IPS-20b (cell line): ENCODE measurements at regions not wholly inside any gene's neighbourhood (a gene's known extent, or its start where the extent isn't known, plus 50 kb on each side); places are given as distances from the start of the nearest gene placed in this dataset.

ENCODE experiments used
- H3K27ac ChIP-seq: one replicate; pipeline ENCODE4 v1.5.1; 2013; ENCODE audit warnings: low read length
- H3K27me3 ChIP-seq: 2 replicates; pipeline ENCODE4 v1.6.1; 2013; ENCODE audit warnings: mild to moderate bottlenecking, low read length, inconsistent platforms; ENCODE audit not compliant: insufficient read depth
- H3K36me3 ChIP-seq: 2 replicates; pipeline ENCODE4 v1.6.1; 2013; ENCODE audit warnings: low read depth, mild to moderate bottlenecking, inconsistent platforms, low read length, moderate library complexity; ENCODE audit not compliant: insufficient read depth
- H3K4me1 ChIP-seq: 2 replicates; pipeline ENCODE4 v1.6.1; 2013; ENCODE audit warnings: mild to moderate bottlenecking, control low read depth, inconsistent platforms, low read length, moderate library complexity; ENCODE audit not compliant: insufficient read depth
- H3K4me3 ChIP-seq: 2 replicates; pipeline ENCODE4 v1.5.1; 2013; ENCODE audit warnings: mild to moderate bottlenecking, low read length, inconsistent platforms
- H3K9ac ChIP-seq: 2 replicates; pipeline ENCODE4 v1.6.1; 2013; ENCODE audit warnings: low read depth, mild to moderate bottlenecking, inconsistent platforms, low read length, moderate library complexity
- H3K9me3 ChIP-seq: 2 replicates; pipeline ENCODE4 v1.6.1; 2013; ENCODE audit warnings: mild to moderate bottlenecking, low read depth, low read length, inconsistent platforms; ENCODE audit not compliant: insufficient read depth

GRCh38 chr18:51879329-51879728 is 460.7 kb upstream of the DCC start:
- Histone ChIP-seq H3K27me3 (no peaks in the 10 kb centered on the region), H3K9ac (no peak overlapping the region), H3K36me3 (no peaks in the 10 kb centered on the region), H3K27ac (no peak overlapping the region), H3K4me3 (no peak overlapping the region), H3K9me3 (no peaks in the 10 kb centered on the region), H3K4me1 (no peaks in the 10 kb centered on the region)

DNA sequence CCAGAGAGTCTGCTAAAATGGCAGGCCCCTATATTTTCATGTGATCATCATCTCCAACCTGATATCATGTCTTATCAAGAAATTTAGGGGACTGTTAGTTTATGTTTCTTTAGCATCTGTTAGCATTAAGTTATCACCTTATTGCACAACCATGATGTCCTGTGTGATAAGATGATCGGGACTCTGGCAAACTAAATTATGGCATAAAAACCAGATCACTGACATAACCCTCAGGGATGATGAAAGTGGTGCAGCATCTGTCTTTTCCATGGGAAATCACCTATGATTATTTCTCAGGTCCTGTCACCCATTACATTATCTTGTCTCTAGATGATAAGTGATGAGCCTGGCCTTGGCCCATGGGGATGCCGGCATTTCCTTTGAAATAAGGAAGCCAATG is 458.6 kb upstream of the DCC start:
- Histone ChIP-seq H3K9me3 (no peaks in the 10 kb centered on the region), H3K4me3 (no peak overlapping the region), H3K9ac (no peak overlapping the region), H3K27ac (no peak overlapping the region), H3K27me3 (no peaks in the 10 kb centered on the region), H3K36me3 (no peaks in the 10 kb centered on the region), H3K4me1 (no peaks in the 10 kb centered on the region)

- Histone ChIP-seq H3K9me3 (no peaks in the 10 kb centered on the region), H3K36me3 (no peaks in the 10 kb centered on the region), H3K4me3 (no peak overlapping the region), H3K27ac (no peak overlapping the region), H3K27me3 (no peaks in the 10 kb centered on the region), H3K9ac (no peak overlapping the region), H3K4me1 (no peaks in the 10 kb centered on the region)
Measured at GRCh38 chr18:51884039-51884438, 456.0 kb upstream of the DCC start.

DNA sequence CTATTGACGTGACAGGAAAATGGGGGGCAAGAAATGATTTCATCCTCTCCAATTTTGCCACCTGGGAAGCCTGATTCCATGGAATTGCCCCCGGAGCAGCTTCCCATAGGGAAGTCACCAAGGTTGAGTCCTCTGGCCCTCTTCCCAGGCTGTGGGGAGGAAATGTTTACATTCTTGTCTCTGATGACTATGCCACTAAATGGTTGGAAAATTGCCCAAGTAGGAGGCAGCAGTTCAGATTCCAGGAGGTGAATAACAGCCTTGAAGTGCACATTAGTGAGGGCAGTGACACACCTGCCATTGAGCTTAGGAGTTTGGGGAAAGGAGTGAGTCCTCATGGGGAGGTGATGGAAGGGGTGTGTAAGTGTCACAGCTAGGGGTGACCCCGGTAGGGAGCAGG is 449.2 kb upstream of the DCC start:
- Histone ChIP-seq H3K27me3 (no peaks in the 10 kb centered on the region), H3K9me3 (no peaks in the 10 kb centered on the region), H3K36me3 (no peaks in the 10 kb centered on the region), H3K9ac (no peak overlapping the region), H3K4me3 (no peak overlapping the region), H3K4me1 (no peaks in the 10 kb centered on the region), H3K27ac (no peak overlapping the region)

DNA sequence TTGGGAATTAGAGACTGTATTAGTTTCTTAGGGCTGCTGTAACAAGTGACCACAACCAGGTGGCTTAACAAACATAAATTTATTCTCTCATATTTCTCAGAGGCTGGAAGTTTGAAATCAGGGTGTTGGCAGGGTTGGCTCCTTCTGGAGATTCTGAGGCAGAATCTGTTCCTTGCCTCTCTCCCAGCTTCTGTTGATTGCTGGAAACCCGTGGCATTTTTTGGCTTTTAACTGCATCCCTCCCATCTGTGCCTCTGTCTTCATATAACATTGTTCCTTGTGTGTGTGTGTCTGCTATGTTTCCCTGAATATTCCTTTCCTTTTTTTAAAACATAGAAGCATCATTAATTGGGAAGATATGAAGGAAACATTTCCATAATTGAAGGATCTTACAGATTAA is 448.1 kb upstream of the DCC start:
- H3K4me1 ChIP-seq, result no peaks in the 10 kb centered on the region
- no peak overlapping the region for H3K4me3 ChIP-seq
- no peak overlapping the region for H3K9ac ChIP-seq
- H3K27ac ChIP-seq, result no peak overlapping the region
- no peaks in the 10 kb centered on the region for H3K9me3 ChIP-seq
- H3K36me3 ChIP-seq, result no peaks in the 10 kb centered on the region
- H3K27me3 ChIP-seq, result no peaks in the 10 kb centered on the region

- no peak overlapping the region for H3K9ac ChIP-seq
- H3K36me3 ChIP-seq, result no peaks in the 10 kb centered on the region
- H3K4me1 ChIP-seq, result no peaks in the 10 kb centered on the region
- no peaks in the 10 kb centered on the region for H3K9me3 ChIP-seq
- H3K27ac ChIP-seq, result no peak overlapping the region
- H3K4me3 ChIP-seq, result no peak overlapping the region
- H3K27me3 ChIP-seq, result no peaks in the 10 kb centered on the region
Measured at GRCh38 chr18:51897884-51898283, 442.1 kb upstream of the DCC start.

DNA sequence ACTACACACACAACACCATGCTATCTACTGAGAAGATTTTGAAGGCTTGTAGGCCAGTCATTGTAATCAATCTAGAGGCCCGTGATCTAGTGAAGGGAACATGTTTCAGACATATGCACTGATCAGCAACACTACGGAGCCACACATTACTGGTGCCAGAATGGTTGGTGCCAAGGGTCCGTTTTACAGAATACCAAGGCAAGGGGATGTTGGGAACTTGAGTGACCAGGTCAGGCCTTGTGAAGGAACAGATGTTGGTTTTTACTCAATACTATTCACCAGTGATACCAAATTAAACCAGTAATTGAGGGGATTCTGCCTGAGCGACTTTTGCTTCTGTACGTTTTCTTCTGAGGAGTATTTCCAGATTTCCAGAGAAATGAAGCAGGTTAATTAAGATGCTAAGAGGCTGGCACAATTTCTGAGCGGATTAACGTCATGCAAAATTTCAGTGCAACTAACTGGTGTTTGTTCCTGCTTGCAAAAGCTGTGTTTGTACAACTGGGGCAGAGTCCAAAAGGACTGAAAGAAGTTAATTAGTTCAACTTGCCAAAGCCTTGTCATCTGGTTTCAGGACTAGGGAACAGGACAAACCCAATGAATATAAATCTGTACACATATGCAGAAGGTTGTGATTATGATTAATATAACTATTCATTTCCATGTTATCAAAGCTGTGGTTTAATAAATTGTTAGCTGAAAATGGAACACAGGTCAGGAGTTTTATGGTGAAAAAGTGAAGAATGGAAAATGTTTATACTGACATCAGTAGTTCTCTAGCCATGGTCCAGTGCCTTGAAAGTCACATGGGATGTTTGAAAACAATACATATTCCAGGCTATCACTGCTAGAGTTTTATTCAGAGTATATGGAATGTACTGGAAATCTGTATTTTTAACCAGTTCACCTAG is 432.1 kb upstream of the DCC start:
- Histone ChIP-seq H3K9ac (no peak overlapping the region), H3K9me3 (no peaks in the 10 kb centered on the region), H3K27ac (no peak overlapping the region), H3K27me3 (no peaks in the 10 kb centered on the region), H3K36me3 (no peaks in the 10 kb centered on the region), H3K4me1 (no peaks in the 10 kb centered on the region), H3K4me3 (no peak overlapping the region)

GRCh38 chr18:51908598-51908944 is 431.4 kb upstream of the DCC start:
- no peak overlapping the region for H3K27ac ChIP-seq
- H3K36me3 ChIP-seq, result no peaks in the 10 kb centered on the region
- no peak overlapping the region for H3K9ac ChIP-seq
- no peaks in the 10 kb centered on the region for H3K27me3 ChIP-seq
- H3K4me3 ChIP-seq, result no peak overlapping the region
- no peaks in the 10 kb centered on the region for H3K9me3 ChIP-seq
- no peaks in the 10 kb centered on the region for H3K4me1 ChIP-seq

DNA sequence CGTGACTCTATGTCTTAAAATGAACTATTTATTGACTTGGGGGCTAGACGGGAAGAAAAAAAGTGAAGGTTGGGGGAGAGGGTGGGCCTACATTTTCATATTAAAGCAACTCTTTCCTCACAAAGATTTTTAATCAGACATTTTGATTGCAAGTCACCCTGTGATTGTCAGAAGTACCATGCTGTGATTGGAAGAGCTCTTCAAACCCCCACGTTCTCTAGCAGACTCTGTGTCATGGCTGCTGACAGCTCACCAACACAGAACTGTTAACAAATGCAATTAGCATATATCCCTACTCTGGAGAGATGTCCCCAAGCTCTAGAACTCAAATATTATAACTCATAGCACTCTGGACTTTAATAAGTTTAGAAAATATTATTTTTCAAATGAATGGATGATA is 428.4 kb upstream of the DCC start:
- Histone ChIP-seq H3K36me3 (no peaks in the 10 kb centered on the region), H3K9ac (no peak overlapping the region), H3K4me3 (no peak overlapping the region), H3K27ac (no peak overlapping the region), H3K27me3 (no peaks in the 10 kb centered on the region), H3K9me3 (no peaks in the 10 kb centered on the region), H3K4me1 (no peaks in the 10 kb centered on the region)

DNA sequence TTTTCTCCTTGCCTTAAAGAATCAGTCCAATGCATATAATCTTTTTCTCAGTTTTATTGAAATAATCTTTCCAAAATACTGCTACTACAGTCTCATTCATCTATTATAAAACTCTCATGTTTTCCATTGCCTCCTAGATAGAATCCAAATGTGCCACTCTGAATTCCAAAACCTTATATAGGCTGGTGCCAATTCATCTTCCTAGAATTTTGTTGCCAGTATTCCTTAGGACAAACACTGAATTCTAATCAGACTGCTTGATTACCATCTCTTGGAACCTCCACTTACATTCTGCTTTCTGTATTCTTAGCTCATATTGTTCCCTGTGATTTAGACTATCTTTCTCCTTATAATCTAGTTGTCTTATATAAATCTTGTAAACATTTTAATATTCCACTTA is 427.6 kb upstream of the DCC start:
- Histone ChIP-seq H3K4me1 (no peaks in the 10 kb centered on the region), H3K9me3 (no peaks in the 10 kb centered on the region), H3K9ac (no peak overlapping the region), H3K4me3 (no peak overlapping the region), H3K27ac (no peak overlapping the region), H3K27me3 (no peaks in the 10 kb centered on the region), H3K36me3 (no peaks in the 10 kb centered on the region)

DNA sequence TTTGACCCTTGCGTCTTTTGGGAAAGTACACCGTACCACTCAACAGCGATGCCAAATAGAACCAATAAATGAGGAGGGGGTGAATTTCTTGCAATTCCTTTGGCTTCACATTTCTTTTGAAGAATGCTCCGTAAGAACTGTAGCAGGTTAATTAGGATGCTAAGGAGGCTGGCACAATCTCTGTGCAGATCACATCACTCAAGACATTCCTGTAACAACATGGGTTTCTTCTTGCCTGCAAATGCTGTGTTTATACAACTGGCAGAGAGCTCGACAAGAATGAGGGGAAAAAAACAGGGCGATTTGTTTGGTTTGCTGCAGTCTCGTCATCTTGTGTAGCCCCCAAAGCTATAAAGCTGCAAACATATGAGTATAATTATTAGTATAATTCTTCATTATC is 424.8 kb upstream of the DCC start:
- no peaks in the 10 kb centered on the region for H3K27me3 ChIP-seq
- H3K27ac ChIP-seq, result no peak overlapping the region
- no peaks in the 10 kb centered on the region for H3K9me3 ChIP-seq
- H3K4me1 ChIP-seq, result no peaks in the 10 kb centered on the region; the same call in 1 of the 2 replicates
- no peaks in the 10 kb centered on the region for H3K36me3 ChIP-seq
- H3K4me3 ChIP-seq, result no peak overlapping the region
- H3K9ac ChIP-seq, result no peak overlapping the region

DNA sequence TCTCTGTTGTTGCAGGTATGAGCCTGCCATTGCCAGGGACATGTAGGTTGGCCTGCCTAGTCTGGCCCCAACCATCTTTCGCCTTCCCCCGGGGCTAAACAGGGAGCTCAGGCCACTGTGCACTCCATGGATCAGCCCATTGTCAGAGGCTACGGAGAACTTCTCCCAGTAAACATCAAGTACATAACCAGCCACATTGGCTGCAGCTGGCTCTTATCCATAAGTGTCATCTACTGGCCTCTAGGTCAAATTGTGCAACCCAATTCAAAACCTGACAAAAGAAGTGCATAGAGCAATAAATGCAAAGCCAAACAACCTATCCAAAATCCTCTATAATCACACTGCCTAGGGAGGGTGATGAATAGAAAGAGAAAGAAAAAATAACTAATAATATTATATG is 418.1 kb upstream of the DCC start:
- Histone ChIP-seq H3K36me3 (no peaks in the 10 kb centered on the region), H3K4me3 (no peak overlapping the region), H3K4me1 (no peaks in the 10 kb centered on the region; the same call in 1 of the 2 replicates), H3K9me3 (peaks cover 15% of the 10 kb centered on the region), H3K27ac (no peak overlapping the region), H3K9ac (no peak overlapping the region), H3K27me3 (no peaks in the 10 kb centered on the region)
